HAP-1 (cell line): ENCODE measurements at regions not wholly inside any gene's neighbourhood (a gene's known extent, or its start where the extent isn't known, plus 50 kb on each side); places are given as distances from the start of the nearest gene placed in this dataset.
A peak's percentile ranks its signal among the peaks of the same experiment; 100 is the strongest.
"Not testable (repeated sequence)": the region's sequence is repeated elsewhere in the genome, so short reads cannot be mapped to it uniquely, and the experiment has no call there.

Source experiments
- DNase-seq, 2 experiments: peaks; one replicate each; pipeline ENCODE4 v3.0.0-alpha.2; 2016 to 2020; ENCODE audit warnings: low spot score in 2 of 2
- H3K27me3 ChIP-seq: fragments of 250-450 bp; sonication (Bioruptor Pico); 2 replicates; pipeline ENCODE4 v1.5.1; 2020; ENCODE audit warnings: low read depth, mild to moderate bottlenecking, moderate library complexity
- H3K36me3 ChIP-seq: fragments of 250-450 bp; sonication (Bioruptor Pico); replicated peaks from 2 replicates; pipeline ENCODE4 v1.5.1; 2020; ENCODE audit warnings: mild to moderate bottlenecking
- H3K4me1 ChIP-seq: fragments of 250-450 bp; sonication (Bioruptor Pico); 2 replicates; pipeline ENCODE4 v1.5.1; 2020; ENCODE audit warnings: mild to moderate bottlenecking
- H3K4me3 ChIP-seq: fragments of 250-450 bp; sonication (Bioruptor Pico); 2 replicates; pipeline ENCODE4 v1.5.1; 2020; ENCODE audit warnings: mild to moderate bottlenecking, moderate library complexity
- H3K9me3 ChIP-seq: fragments of 250-450 bp; sonication (Bioruptor Pico); 2 replicates; pipeline ENCODE4 v1.5.1; 2020; ENCODE audit warnings: mild to moderate bottlenecking, moderate library complexity
- in situ Hi-C: fragments of 300-500 bp; cut with MboI; formaldehyde crosslinking; loops from 3 replicates; pipeline ENCODE4 v1.14.3; 2020; ENCODE audit warnings: low sequenced_read_pairs, inconsistent platforms, mixed read lengths

GRCh38 chr2:234168605-234169570 is 118.4 kb downstream of the SPP2 start:
- DNase-seq: peak; percentile 36 to 66
- in situ Hi-C loops, H3K9me3 ChIP-seq, H3K4me3 ChIP-seq, H3K36me3 ChIP-seq, H3K27me3 ChIP-seq: not testable (repeated sequence)
- peaks cover 24% of the 10 kb centered on the region for H3K4me1 ChIP-seq

- in situ Hi-C loops: no loop called here
- DNase-seq: no peak
- Histone ChIP-seq H3K4me1 (peaks cover 34% of the 10 kb centered on the region), H3K4me3 (no peak overlapping the region), H3K36me3 (no peaks in the 10 kb centered on the region), H3K27me3 (no peaks in the 10 kb centered on the region), H3K9me3 (no peaks in the 10 kb centered on the region)
Observed at GRCh38 chr2:234166531-234166930, 116.0 kb downstream of the SPP2 start.

- H3K4me1 ChIP-seq: peaks cover 34% of the 10 kb centered on the region
- no peak for DNase-seq
- H3K4me3 ChIP-seq: no peak overlapping the region
- no peaks in the 10 kb centered on the region for H3K27me3 ChIP-seq
- in situ Hi-C loops: no loop called here
- H3K9me3 ChIP-seq: no peaks in the 10 kb centered on the region
- no peaks in the 10 kb centered on the region for H3K36me3 ChIP-seq
Observed at GRCh38 chr2:234165421-234165820, 114.9 kb downstream of the SPP2 start.

- no peaks in the 10 kb centered on the region for H3K9me3 ChIP-seq
- peaks cover 34% of the 10 kb centered on the region for H3K4me1 ChIP-seq
- in situ Hi-C loops: no loop called here
- no peaks in the 10 kb centered on the region for H3K27me3 ChIP-seq
- no peak overlapping the region for H3K4me3 ChIP-seq
- no peak for DNase-seq
- H3K36me3 ChIP-seq: no peaks in the 10 kb centered on the region
Observed at GRCh38 chr2:234164493-234165413, 114.3 kb downstream of the SPP2 start.

GRCh38 chr2:234163510-234164045 is 113.1 kb downstream of the SPP2 start:
- no peaks in the 10 kb centered on the region for H3K27me3 ChIP-seq
- in situ Hi-C loops: no loop called here
- no peaks in the 10 kb centered on the region for H3K36me3 ChIP-seq
- peaks cover 24% of the 10 kb centered on the region for H3K4me1 ChIP-seq
- H3K4me3 ChIP-seq: no peak overlapping the region
- H3K9me3 ChIP-seq: no peaks in the 10 kb centered on the region
- DNase-seq: peak; percentile 13 to 57

GRCh38 chr2:234162861-234163260 is 112.4 kb downstream of the SPP2 start:
- in situ Hi-C loops: no loop called here
- Histone ChIP-seq H3K27me3 (no peaks in the 10 kb centered on the region), H3K36me3 (no peaks in the 10 kb centered on the region), H3K4me3 (no peak overlapping the region), H3K9me3 (no peaks in the 10 kb centered on the region), H3K4me1 (peaks cover 18% of the 10 kb centered on the region)
- no peak for DNase-seq

GRCh38 chr2:234161932-234162331 is 111.4 kb downstream of the SPP2 start:
- H3K36me3 ChIP-seq: no peaks in the 10 kb centered on the region
- H3K27me3 ChIP-seq: no peaks in the 10 kb centered on the region
- no peak for DNase-seq
- in situ Hi-C loops: no loop called here
- H3K4me1 ChIP-seq: peaks cover 17% of the 10 kb centered on the region
- H3K9me3 ChIP-seq: no peaks in the 10 kb centered on the region
- H3K4me3 ChIP-seq: no peak overlapping the region

GRCh38 chr2:234158812-234159211 is 108.3 kb downstream of the SPP2 start:
- Histone ChIP-seq H3K27me3 (no peaks in the 10 kb centered on the region), H3K4me1 (peaks cover 10% of the 10 kb centered on the region), H3K9me3 (no peaks in the 10 kb centered on the region), H3K36me3 (no peaks in the 10 kb centered on the region), H3K4me3 (no peak overlapping the region)
- DNase-seq: no peak
- in situ Hi-C loops: no loop called here

GRCh38 chr2:234157817-234158588 is 107.5 kb downstream of the SPP2 start:
- in situ Hi-C loops: no loop called here
- no peak overlapping the region for H3K4me3 ChIP-seq
- no peak for DNase-seq
- H3K9me3 ChIP-seq: peaks cover under 1% of the 10 kb centered on the region; the same call in 1 of the 2 replicates
- no peaks in the 10 kb centered on the region for H3K36me3 ChIP-seq
- no peaks in the 10 kb centered on the region for H3K27me3 ChIP-seq
- peaks cover 2% of the 10 kb centered on the region for H3K4me1 ChIP-seq

- Histone ChIP-seq H3K9me3 (peaks cover 3% of the 10 kb centered on the region; the same call in 1 of the 2 replicates), H3K4me1 (no peaks in the 10 kb centered on the region), H3K4me3 (no peak overlapping the region), H3K27me3 (no peaks in the 10 kb centered on the region), H3K36me3 (no peaks in the 10 kb centered on the region)
- in situ Hi-C loops: no loop called here
- no peak for DNase-seq
Observed at GRCh38 chr2:234156326-234156725, 105.8 kb downstream of the SPP2 start.

GRCh38 chr2:234152835-234153234 is 102.3 kb downstream of the SPP2 start:
- in situ Hi-C loops, H3K9me3 ChIP-seq, H3K27me3 ChIP-seq: not testable (repeated sequence)

GRCh38 chr2:234147335-234147861 is 96.9 kb downstream of the SPP2 start:
- no peaks in the 10 kb centered on the region for H3K9me3 ChIP-seq
- in situ Hi-C loops: no loop called here
- H3K4me3 ChIP-seq: no peak overlapping the region
- H3K36me3 ChIP-seq: no peaks in the 10 kb centered on the region
- H3K27me3 ChIP-seq: no peaks in the 10 kb centered on the region
- no peak for DNase-seq
- H3K4me1 ChIP-seq: no peaks in the 10 kb centered on the region

More at GRCh38 chr2:234152835-234153234, 102.3 kb downstream of the SPP2 start:
- H3K4me3 ChIP-seq, H3K36me3 ChIP-seq, H3K4me1 ChIP-seq: not testable (repeated sequence)
- peak in 1 of 2 experiments; percentile 22 for DNase-seq
